ENCODE measurements at regions not wholly inside any gene's neighbourhood (a gene's known extent, or its start where the extent isn't known, plus 50 kb on each side); places are given as distances from the start of the nearest gene placed in this dataset.

DNA sequence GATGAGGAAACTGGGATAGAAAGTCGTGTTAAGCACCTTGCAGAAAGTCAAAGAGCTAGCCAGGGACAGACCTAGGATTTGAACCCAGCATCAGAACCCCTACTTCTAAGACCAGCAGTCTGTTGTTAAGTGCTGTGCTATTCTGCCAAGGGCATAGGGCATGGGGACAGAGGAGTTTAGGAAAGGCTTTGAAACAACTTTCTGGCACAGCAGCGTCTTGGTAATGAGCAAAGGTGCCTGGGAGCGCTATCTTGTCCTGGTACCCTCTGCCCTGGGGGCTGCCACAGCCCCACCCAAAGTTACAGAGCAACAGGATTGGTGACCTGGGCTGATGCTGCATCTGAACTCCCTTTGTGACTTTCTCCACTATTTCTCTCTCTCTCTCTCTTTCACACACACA is 1108.1 kb downstream of the BCL11B start:
- TF ChIP-seq CTCF (IDR thresholded peaks at IDR 0.05; ENCODE audit: poor library complexity) (no peak), EZH2phosphoT487 (IDR thresholded peaks at IDR 0.05; ENCODE audit: low read depth, severe bottlenecking, unreplicated experiment) (no peak)
